K562 (cell line): ENCODE measurements at regions not wholly inside any gene's neighbourhood (a gene's known extent, or its start where the extent isn't known, plus 50 kb on each side); places are given as distances from the start of the nearest gene placed in this dataset.

Experiments
- ATAC-seq: fragments of 200-7000 bp; cut with Tn5 transposase; 3 replicates; pipeline ENCODE4 v1.9.1; 2020; ENCODE audit warnings: moderate library complexity
- BruUV-seq: library from RNA; stranded (reverse); fragments of 400-500 nt; replicated peaks from 2 replicates; lab custom pipeline; 2021; lab: Mats Ljungman, UMichigan
- CTCF ChIA-PET: fragments of 300-600 bp; formaldehyde crosslinking; extraction: SDS; loops from one replicate; lab custom pipeline; 2021; ENCODE audit warnings: low intra/inter-chr PET ratio; lab: Yijun Ruan, JAX
- POLR2A ChIA-PET: fragments of 300-600, 350-650 bp; sonication (Branson Sonifier 250); formaldehyde crosslinking; extraction: SDS; loops from one replicate; lab custom pipeline; 2021; ENCODE audit warnings: antibody characterized with exemption, inconsistent platforms; lab: Yijun Ruan, JAX
- DNase-seq, 4 experiments: peaks; one replicate each; pipeline versions ENCODE4 v3.0.0 to v3.0.0-alpha.2; 2011 to 2018; ENCODE audit warnings: low spot score in 3 of 4, mixed read lengths in 3 of 4; ENCODE audit errors: extremely low read depth in 1 of 4
- FAIRE-seq: peaks from 2 replicates; lab custom pipeline; 2011; peaks lifted over from hg19 to GRCh38; lab: Jason Lieb, UNC
- H2AFZ ChIP-seq: 2 replicates; pipeline ENCODE4 v1.6.0; 2011; ENCODE audit warnings: low read depth, low read length, control low read depth, inconsistent platforms
- H3K27ac ChIP-seq: fragments of 200-600 bp; 3 replicates; pipeline ENCODE4 v1.8.0; 2011; ENCODE audit warnings: low read depth, mild to moderate bottlenecking, control low read depth, inconsistent platforms, low read length, moderate library complexity, mixed read lengths; ENCODE audit errors: extremely low read depth
- H3K27me3 ChIP-seq, 2 experiments: fragments of 300-600 bp in 1 of 2; 2 replicates in 1 of 2; 3 replicates in 1 of 2; pipeline versions ENCODE4 v1.6.0 to v1.8.0; 2011; ENCODE audit warnings: inconsistent platforms in 2 of 2, low read length in 2 of 2, mild to moderate bottlenecking in 1 of 2, mixed read lengths in 1 of 2, moderate library complexity in 1 of 2; ENCODE audit not compliant: control insufficient read depth in 2 of 2, insufficient read depth in 2 of 2
- H3K36me3 ChIP-seq: fragments of 300-600 bp; 3 replicates; pipeline ENCODE4 v1.8.0; 2011; ENCODE audit warnings: mild to moderate bottlenecking, low read length, inconsistent platforms; ENCODE audit not compliant: control insufficient read depth, insufficient read depth
- H3K4me1 ChIP-seq, 2 experiments: fragments of 200-600 bp in 1 of 2; replicated peaks in 1 of 2; 2 replicates in 1 of 2; 3 replicates in 1 of 2; pipeline versions ENCODE4 v1.5.1 to v1.8.0; 2011; ENCODE audit warnings: inconsistent platforms in 2 of 2, low read length in 2 of 2, mild to moderate bottlenecking in 1 of 2, mixed read lengths in 1 of 2, moderate library complexity in 1 of 2; ENCODE audit not compliant: control insufficient read depth in 2 of 2, insufficient read depth in 2 of 2
- H3K4me2 ChIP-seq: 2 replicates; pipeline ENCODE4 v1.6.1; 2011; ENCODE audit warnings: low read length, control low read depth, inconsistent platforms, mixed read lengths; ENCODE audit not compliant: insufficient read depth
- H3K4me3 ChIP-seq: fragments of 200-600 bp; sonication (generic), shearing (Covaris generic); 2 replicates; pipeline ENCODE4 v1.5.1; 2016; ENCODE audit warnings: control low read depth, inconsistent platforms
- H3K79me2 ChIP-seq: fragments of 200-600 bp; 3 replicates; pipeline ENCODE4 v1.8.0; 2011; ENCODE audit warnings: low read length, inconsistent platforms; ENCODE audit not compliant: control insufficient read depth, insufficient read depth
- H3K9ac ChIP-seq, 2 experiments: 2 replicates each; pipeline versions ENCODE4 v1.6.0 to v1.6.1; 2011; ENCODE audit warnings: low read depth in 2 of 2, low read length in 2 of 2, control low read depth in 1 of 2, inconsistent platforms in 1 of 2, mild to moderate bottlenecking in 1 of 2, mixed read lengths in 1 of 2; ENCODE audit not compliant: insufficient read depth in 1 of 2
- H3K9me1 ChIP-seq: one replicate; pipeline ENCODE4 v1.6.0; 2011; ENCODE audit warnings: inconsistent platforms, mild to moderate bottlenecking, low read length, moderate library complexity; ENCODE audit not compliant: control insufficient read depth, insufficient read depth
- H3K9me3 ChIP-seq: replicated peaks from 2 replicates; pipeline ENCODE4 v1.5.1; 2011; ENCODE audit warnings: low read depth, low read length, inconsistent platforms; ENCODE audit not compliant: control insufficient read depth, insufficient read depth
- H4K20me1 ChIP-seq: replicated peaks from 2 replicates; pipeline ENCODE4 v1.6.1; 2011; ENCODE audit warnings: low read length, inconsistent platforms, mixed read lengths; ENCODE audit not compliant: control insufficient read depth, insufficient read depth
- COPS2 ChIP-seq: fragments of 450-650 bp; conservative IDR thresholded peaks from 2 replicates; pipeline ENCODE4 v1.6.1; 2016; ENCODE audit warnings: mild to moderate bottlenecking, moderate library complexity
- ILF3 ChIP-seq: fragments of 450-650 bp; IDR thresholded peaks from 2 replicates; pipeline ENCODE4 v1.6.1; 2018; ENCODE audit warnings: antibody characterized with exemption, mild to moderate bottlenecking, moderate library complexity, borderline replicate concordance
- KLF16 ChIP-seq: IDR thresholded peaks from 2 replicates; pipeline ENCODE4 v1.6.1; 2016; ENCODE audit warnings: antibody characterized with exemption
- LCOR ChIP-seq: sonication (generic); formaldehyde crosslinking; IDR thresholded peaks from 2 replicates; pipeline ENCODE4 v1.8.0; 2022; ENCODE audit warnings: mild to moderate bottlenecking, missing genetic modification reagents
- MAFG ChIP-seq: fragments of 450-650 bp; conservative IDR thresholded peaks from 2 replicates; pipeline ENCODE4 v1.6.1; 2016; ENCODE audit warnings: missing genetic modification characterization, missing compliant biosample characterization
- MTF1 ChIP-seq: fragments of 250-450 bp; sonication (Bioruptor Pico); IDR thresholded peaks from 2 replicates; pipeline ENCODE4 v1.9.0; 2021; ENCODE audit warnings: moderate library complexity, mild to moderate bottlenecking, inconsistent platforms, borderline replicate concordance
- MYC ChIP-seq, 2 experiments: fragments of 250-450 bp in 1 of 2; sonication (Bioruptor Pico) in 1 of 2; IDR thresholded peaks; 2 replicates each; pipeline versions ENCODE4 v1.5.1 to v1.6.1; 2012 to 2021; ENCODE audit warnings: low read depth in 2 of 2, borderline replicate concordance in 1 of 2, improper control_type of control experiment in 1 of 2, low read length in 1 of 2, mild to moderate bottlenecking in 1 of 2, moderate library complexity in 1 of 2
- PHF21A ChIP-seq: fragments of 450-650 bp; IDR thresholded peaks from 2 replicates; pipeline ENCODE4 v1.6.1; 2017; ENCODE audit warnings: low read depth, borderline replicate concordance
- PRMT5 ChIP-seq: sonication (generic); formaldehyde crosslinking; IDR thresholded peaks from 2 replicates; pipeline ENCODE4 v1.5.0; 2020; ENCODE audit warnings: missing genetic modification reagents
- TBP ChIP-seq: optimal IDR thresholded peaks from 2 replicates; pipeline ENCODE3; 2011; ENCODE audit warnings: low read depth, low read length, improper control_type of control experiment
- TEAD2 ChIP-seq: fragments of 450-650 bp; IDR thresholded peaks from 2 replicates; pipeline ENCODE4 v1.6.1; 2016; ENCODE audit warnings: missing genetic modification characterization, control low read depth, missing compliant biosample characterization
- TOE1 ChIP-seq, 2 experiments: fragments of 450-650 bp in 1 of 2; sonication (generic) in 1 of 2; formaldehyde crosslinking in 1 of 2; IDR thresholded peaks; 2 replicates each; pipeline versions ENCODE4 v1.7.1 to v1.8.0; 2016 to 2022; ENCODE audit warnings: borderline replicate concordance in 2 of 2, mild to moderate bottlenecking in 2 of 2, antibody characterized with exemption in 1 of 2, inconsistent platforms in 1 of 2, low read depth in 1 of 2, missing genetic modification reagents in 1 of 2, moderate library complexity in 1 of 2
- ZNF24 ChIP-seq: fragments of 450-650 bp; IDR thresholded peaks from 2 replicates; pipeline ENCODE4 v1.6.1; 2016
- WGBS: fragments of 100-300 bp; shearing (Covaris generic); methylation state at CpG from one replicate; pipeline ENCODE4 v1.1.6; 2016; ENCODE audit warnings: low coverage, mixed read lengths; ENCODE audit not compliant: insufficient coverage; ENCODE audit errors: missing lambda C conversion rate; 5-methylcytosine and 5-hydroxymethylcytosine counted together
- in situ Hi-C: fragments of 300-500 bp; cut with MboI; formaldehyde crosslinking; loops from 4 replicates; pipeline ENCODE4 v1.15.0; 2018; ENCODE audit warnings: inconsistent platforms, mixed read lengths
- intact Hi-C: fragments of 100-400 bp; cut with micrococcal nuclease; formaldehyde crosslinking; loops from 2 replicates; pipeline ENCODE4 v1.14.2; 2022
- TF ChIP-seq, protein P1 (sequence below): fragments of 150-350 bp; conservative IDR thresholded peaks from 2 replicates; pipeline ENCODE4 v1.6.1; 2014; ENCODE audit warnings: low read length
- TF ChIP-seq, protein P2 (sequence below): fragments of 250-450 bp; sonication (Bioruptor Pico); IDR thresholded peaks from 2 replicates; pipeline ENCODE4 v1.8.0; 2022; ENCODE audit warnings: inconsistent platforms, mild to moderate bottlenecking, moderate library complexity, borderline replicate concordance
- TF ChIP-seq, protein P3 (sequence below): sonication (generic); formaldehyde crosslinking; IDR thresholded peaks from 2 replicates; pipeline ENCODE4 v1.8.1; 2023; ENCODE audit warnings: mild to moderate bottlenecking, missing genetic modification reagents

DNA sequence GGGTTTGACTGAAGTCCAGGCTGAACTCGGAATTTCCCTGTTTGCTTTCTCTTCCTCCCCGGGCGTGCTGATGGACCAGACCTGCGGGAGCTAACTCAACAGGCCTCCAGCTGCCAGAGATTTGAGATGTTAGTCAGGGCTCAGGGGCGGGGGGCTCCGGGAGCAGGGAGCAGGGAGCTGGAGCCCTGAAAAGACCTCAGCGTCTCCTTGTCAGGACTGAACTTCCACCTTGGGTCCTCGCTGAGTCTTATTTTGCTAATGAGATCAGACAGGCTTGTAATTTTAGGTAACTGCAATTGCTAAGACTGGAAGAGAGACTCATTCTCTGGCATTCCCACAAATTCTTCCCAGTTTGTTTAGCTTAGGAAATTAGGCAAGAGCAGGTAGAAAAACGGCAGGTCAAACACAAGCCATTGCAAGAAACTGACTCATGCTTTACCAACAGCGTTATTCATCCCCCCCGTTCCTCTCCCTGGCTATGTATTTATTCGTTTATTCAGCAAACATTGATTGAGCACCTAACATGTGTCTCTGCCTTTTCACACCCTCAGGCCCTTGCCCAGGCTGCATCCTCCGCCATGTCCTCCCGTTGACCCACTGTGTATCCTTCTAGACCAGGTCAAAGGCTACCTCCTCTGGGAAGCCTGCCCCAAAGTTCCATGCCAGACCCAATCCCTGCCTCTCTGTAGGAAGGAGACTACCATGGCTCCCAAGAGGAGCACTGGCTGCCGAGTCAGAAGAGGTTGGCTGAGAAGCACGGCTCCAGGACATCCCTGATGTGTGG, 80.4 kb upstream of the DIO3 start:
- H3K4me1 ChIP-seq: peaks cover 0 to 13% of the 10 kb centered on the region in 2 experiments; a peak in 2 of 5 replicates
- H3K79me2 ChIP-seq: no peaks in the 10 kb centered on the region
- no peak for FAIRE-seq
- H3K27me3 ChIP-seq: peaks cover 4 to 50% of the 10 kb centered on the region in 2 experiments; a peak in 3 of 5 replicates
- in situ Hi-C loops (loop anchor here (5.0 kb wide), 1 partner anchor 51 kb away; no protein-coding TSS in a partner anchor), intact Hi-C loops (no loop called here)
- no peaks in the 10 kb centered on the region for H4K20me1 ChIP-seq
- BruUV-seq: no TSS peak
- ChIA-PET CTCF (no interaction called here), POLR2A (interaction anchor here (0.9 kb wide), 1 partner anchor 226 kb away, joined by 4 read pairs; no protein-coding TSS in a partner anchor)
- H3K4me3 ChIP-seq: no peak overlapping the region
- no peaks in the 10 kb centered on the region for H3K36me3 ChIP-seq
- no peak overlapping the region for H2AFZ ChIP-seq
- no peaks in the 10 kb centered on the region for H3K9me1 ChIP-seq
- H3K27ac ChIP-seq: no peak overlapping the region
- no peak overlapping the region for H3K9ac ChIP-seq
- H3K4me2 ChIP-seq: no peak overlapping the region
- no peak for DNase-seq
- ATAC-seq: no peak
- H3K9me3 ChIP-seq: no peaks in the 10 kb centered on the region
- WGBS: under 1% methylated on average over 12 of the region's 16 CpGs
- TF ChIP-seq COPS2 (no peak), TEAD2 (tag) (no peak), ILF3 (no peak), PRMT5 (CRISPR knock-in tag) (no peak), PHF21A (no peak), TOE1 (IDR thresholded peaks at IDR 0.05; ENCODE audit: borderline replicate concordance) (no peak), TOE1 (CRISPR knock-in tag; IDR thresholded peaks at IDR 0.05; ENCODE audit: borderline replicate concordance, low read depth) (no peak), MYC (IDR thresholded peaks at IDR 0.05; ENCODE audit: low read depth, low read length) (no peak), MYC (CRISPR knock-in tag; IDR thresholded peaks at IDR 0.05; ENCODE audit: borderline replicate concordance, low read depth) (no peak), LCOR (no peak), TBP (no peak), MAFG (tag) (no peak), MTF1 (CRISPR knock-in tag) (no peak), ZNF24 (no peak), KLF16 (no peak)
- TF ChIP-seq, protein P1, sequence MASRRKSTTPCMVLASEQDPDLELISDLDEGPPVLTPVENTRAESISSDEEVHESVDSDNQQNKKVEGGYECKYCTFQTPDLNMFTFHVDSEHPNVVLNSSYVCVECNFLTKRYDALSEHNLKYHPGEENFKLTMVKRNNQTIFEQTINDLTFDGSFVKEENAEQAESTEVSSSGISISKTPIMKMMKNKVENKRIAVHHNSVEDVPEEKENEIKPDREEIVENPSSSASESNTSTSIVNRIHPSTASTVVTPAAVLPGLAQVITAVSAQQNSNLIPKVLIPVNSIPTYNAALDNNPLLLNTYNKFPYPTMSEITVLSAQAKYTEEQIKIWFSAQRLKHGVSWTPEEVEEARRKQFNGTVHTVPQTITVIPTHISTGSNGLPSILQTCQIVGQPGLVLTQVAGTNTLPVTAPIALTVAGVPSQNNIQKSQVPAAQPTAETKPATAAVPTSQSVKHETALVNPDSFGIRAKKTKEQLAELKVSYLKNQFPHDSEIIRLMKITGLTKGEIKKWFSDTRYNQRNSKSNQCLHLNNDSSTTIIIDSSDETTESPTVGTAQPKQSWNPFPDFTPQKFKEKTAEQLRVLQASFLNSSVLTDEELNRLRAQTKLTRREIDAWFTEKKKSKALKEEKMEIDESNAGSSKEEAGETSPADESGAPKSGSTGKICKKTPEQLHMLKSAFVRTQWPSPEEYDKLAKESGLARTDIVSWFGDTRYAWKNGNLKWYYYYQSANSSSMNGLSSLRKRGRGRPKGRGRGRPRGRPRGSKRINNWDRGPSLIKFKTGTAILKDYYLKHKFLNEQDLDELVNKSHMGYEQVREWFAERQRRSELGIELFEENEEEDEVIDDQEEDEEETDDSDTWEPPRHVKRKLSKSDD: no peak
- TF ChIP-seq, protein P2, sequence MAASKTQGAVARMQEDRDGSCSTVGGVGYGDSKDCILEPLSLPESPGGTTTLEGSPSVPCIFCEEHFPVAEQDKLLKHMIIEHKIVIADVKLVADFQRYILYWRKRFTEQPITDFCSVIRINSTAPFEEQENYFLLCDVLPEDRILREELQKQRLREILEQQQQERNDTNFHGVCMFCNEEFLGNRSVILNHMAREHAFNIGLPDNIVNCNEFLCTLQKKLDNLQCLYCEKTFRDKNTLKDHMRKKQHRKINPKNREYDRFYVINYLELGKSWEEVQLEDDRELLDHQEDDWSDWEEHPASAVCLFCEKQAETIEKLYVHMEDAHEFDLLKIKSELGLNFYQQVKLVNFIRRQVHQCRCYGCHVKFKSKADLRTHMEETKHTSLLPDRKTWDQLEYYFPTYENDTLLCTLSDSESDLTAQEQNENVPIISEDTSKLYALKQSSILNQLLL (CRISPR knock-in tag): no peak
- TF ChIP-seq, protein P3, sequence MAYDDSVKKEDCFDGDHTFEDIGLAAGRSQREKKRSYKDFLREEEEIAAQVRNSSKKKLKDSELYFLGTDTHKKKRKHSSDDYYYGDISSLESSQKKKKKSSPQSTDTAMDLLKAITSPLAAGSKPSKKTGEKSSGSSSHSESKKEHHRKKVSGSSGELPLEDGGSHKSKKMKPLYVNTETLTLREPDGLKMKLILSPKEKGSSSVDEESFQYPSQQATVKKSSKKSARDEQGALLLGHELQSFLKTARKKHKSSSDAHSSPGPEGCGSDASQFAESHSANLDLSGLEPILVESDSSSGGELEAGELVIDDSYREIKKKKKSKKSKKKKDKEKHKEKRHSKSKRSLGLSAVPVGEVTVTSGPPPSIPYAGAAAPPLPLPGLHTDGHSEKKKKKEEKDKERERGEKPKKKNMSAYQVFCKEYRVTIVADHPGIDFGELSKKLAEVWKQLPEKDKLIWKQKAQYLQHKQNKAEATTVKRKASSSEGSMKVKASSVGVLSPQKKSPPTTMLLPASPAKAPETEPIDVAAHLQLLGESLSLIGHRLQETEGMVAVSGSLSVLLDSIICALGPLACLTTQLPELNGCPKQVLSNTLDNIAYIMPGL: no peak
